HG03432 (cell line): ENCODE measurements at regions not wholly inside any gene's neighbourhood (a gene's known extent, or its start where the extent isn't known, plus 50 kb on each side); places are given as distances from the start of the nearest gene placed in this dataset.
"Not testable (repeated sequence)": the region's sequence is repeated elsewhere in the genome, so short reads cannot be mapped to it uniquely, and the experiment has no call there.

Experiments
- ATAC-seq: cut with Tn5 transposase; IDR thresholded peaks from one replicate; pipeline ENCODE4 v1.9.1; 2021; ENCODE audit warnings: mild to moderate bottlenecking, moderate library complexity; ENCODE audit not compliant: unreplicated experiment

DNA sequence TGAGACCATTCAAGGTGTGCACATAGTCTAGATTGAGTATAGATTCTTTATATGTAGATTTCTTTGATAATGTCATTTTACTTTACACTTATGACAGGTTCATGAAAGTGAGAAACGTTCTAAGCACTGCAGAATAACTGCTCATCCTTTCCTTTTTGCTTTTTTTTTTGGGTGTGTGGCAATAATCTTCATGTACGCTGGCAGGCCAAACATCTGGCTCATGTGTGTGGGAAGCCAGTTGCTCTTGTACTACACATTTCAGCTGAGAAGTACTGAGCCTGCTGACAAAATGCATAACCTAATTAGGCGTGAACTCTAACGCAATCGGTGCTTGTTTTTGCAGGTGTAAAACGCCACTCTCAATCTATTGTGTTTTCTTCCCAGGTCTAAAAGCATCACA is 350.8 kb upstream of the KAZN start:
- no peak for ATAC-seq

GRCh38 chr1:14251871-14252270 is 346.6 kb upstream of the KAZN start:
- ATAC-seq, result no peak

DNA sequence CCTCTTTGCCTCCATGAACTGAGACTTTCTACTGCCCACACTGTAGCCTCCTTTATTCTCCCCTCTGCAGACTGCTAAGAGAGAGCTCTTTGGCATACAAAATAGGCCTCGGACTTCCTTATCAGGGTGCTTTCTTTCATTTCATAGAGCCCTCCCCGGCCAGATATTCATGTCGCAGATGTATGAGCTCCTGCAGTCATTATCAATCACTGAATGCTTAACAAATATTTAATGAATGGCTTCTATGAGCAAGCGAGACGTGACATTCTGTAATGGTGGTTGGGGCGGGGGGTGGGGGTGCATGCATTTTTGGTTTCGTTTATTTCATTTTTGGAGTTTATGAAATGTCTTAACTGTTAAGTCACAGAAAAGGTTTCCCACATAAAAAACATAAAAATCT is 344.8 kb upstream of the KAZN start:
- no peak for ATAC-seq

- no peak for ATAC-seq
Measured at GRCh38 chr1:14254251-14254650, 344.2 kb upstream of the KAZN start.

- ATAC-seq, result no peak
Measured at GRCh38 chr1:14255233-14255632, 343.3 kb upstream of the KAZN start.

GRCh38 chr1:14255711-14256110 is 342.8 kb upstream of the KAZN start:
- ATAC-seq, result no peak

DNA sequence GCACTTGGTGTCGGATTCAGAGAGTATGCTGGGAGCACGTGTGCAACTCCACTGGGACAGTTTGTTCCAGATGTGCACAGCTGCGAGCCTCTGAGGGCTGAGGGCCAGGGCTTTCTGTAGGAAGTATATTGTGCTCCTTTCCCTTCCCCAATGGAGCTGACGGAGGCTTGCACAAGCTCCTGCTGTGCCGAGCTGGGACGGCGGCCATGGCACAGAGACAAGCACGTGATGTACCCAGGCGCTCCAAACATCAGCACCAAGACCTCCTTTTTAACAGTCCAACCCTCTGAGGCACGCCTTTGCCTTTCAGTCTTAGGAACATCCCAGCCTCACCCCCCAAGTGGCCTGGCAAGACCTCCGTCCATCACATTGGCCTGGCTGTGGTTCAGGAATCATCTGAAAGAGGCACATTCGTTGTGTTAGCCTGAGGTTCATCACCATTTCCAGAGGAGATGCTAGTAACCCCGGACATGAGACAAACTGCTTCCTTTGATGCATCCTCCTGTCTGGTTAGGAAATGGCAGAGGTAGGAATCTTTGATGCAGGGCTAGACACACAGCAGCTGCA is 339.2 kb upstream of the KAZN start:
- no peak for ATAC-seq

DNA sequence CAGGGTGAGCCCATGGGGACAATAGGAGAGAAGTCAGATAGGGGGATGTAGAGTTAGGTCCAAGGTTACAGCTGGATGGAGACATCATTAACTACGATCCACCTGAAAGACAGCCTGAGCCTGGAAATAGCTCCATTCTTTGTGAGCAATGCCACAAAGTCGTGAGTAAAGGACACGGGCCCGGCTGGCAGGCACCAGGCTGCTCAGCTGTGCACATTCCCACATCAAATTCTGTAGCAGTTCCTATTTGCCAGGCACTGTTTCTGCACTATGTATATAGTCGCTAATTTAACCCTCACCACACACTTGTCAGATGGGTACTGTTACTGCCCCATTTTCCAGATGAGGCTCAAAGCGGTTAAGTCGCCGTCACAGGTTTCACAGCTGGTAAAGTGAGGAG is 338.0 kb upstream of the KAZN start:
- ATAC-seq, result no peak

DNA sequence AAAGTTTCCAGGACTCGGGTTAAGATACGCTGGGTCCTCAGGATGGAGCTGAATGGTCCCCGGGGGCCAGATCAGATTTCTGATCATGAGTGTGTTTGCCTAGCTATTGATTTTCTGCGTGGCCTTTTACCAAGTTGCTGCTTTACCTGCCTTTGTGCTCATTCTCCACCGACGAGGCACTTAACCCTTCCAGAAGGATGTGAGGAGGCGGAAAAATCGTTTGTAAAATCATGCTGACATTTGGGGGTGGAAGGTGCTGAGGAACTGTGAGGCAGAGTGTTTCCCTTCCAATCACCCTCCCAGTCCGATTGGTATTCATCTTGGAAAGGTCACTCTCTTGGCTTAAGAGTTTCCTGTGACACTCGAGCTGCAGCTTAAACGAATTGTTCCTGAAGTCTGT is 337.1 kb upstream of the KAZN start:
- no peak for ATAC-seq

DNA sequence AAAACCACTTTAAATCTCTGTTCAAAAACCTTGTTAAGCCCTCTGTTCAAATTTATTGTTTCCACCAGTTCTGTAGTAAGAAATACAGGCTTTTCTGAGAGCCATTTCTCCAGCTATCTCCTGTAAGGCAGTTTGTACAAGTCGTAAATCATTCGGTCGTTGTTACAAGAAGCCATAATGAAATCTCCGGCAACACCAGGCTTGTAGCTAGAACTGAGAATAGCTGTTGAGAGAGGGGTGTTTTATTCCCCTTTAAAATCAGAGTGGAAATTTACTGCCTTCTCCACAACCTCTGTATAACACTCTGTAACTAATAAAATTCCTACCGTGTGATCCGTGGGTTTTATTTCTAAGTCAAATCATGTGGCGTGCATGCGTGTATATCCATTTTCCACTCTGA is 335.8 kb upstream of the KAZN start:
- no peak for ATAC-seq

- no peak for ATAC-seq
Measured at GRCh38 chr1:14263225-14263624, 335.3 kb upstream of the KAZN start.

GRCh38 chr1:14263671-14264070 is 334.8 kb upstream of the KAZN start:
- no peak for ATAC-seq

DNA sequence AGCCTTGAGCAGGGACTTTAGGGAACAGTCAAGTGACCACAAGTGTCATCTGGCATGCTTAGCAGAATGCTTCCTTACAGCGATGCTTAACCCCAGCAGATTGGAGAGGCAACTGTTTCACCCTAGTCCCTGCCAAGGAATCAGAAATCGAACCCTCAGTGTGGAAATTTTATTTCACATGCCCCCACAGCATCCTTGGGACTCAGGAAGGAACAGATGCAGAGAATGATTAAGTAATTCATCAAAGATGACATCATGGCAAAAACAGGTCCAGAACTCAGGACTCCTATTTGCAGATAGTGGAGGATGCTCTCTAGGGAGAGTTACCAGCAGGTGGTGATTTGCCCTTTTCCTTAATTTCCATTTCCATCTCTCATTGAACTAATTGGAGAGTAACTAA is 333.0 kb upstream of the KAZN start:
- no peak for ATAC-seq

GRCh38 chr1:14267991-14268390 is 330.5 kb upstream of the KAZN start:
- ATAC-seq, result no peak

- ATAC-seq, result no peak
Measured at GRCh38 chr1:14270821-14271220, 327.7 kb upstream of the KAZN start.

DNA sequence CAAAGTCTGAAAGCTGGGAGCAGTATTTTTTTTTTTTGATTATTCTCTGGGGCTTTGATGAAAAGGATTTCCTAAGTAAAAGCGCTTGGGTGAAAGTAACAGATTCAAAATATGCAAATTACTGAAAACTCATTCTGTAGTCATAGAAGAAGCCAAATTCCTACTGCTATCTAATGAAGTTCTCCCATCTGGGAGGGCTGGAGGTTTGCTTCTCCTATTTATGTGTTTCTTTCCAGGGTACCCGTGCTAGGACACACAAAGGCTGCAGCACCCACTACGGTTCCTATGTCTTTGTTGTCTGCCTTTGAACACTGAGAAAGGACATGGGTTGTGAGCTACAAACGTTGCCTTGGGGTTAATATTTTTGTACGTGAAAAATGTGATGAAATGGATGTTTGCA is 324.7 kb upstream of the KAZN start:
- no peak for ATAC-seq

DNA sequence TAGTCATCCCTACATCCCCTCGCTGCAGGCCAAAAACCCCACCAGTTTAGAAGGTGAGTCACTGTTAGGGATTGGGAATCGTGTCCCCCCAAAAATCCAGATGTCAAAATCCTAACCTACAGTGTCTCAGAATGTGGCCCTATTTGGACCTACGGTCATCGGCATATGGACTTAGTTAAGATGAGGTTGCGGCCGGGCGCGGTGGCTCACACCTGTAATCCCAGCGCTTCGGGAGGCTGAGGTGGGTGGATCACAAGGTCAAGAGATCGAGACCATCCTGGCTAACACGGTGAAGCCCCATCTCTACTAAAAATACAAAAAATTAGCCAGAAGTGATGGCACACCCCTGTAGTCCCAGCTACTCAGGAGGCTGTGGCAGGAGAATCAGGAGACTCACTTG is 318.6 kb upstream of the KAZN start:
- not testable (repeated sequence) for ATAC-seq

- ATAC-seq, result no peak
Measured at GRCh38 chr1:14280909-14281308, 317.6 kb upstream of the KAZN start.

DNA sequence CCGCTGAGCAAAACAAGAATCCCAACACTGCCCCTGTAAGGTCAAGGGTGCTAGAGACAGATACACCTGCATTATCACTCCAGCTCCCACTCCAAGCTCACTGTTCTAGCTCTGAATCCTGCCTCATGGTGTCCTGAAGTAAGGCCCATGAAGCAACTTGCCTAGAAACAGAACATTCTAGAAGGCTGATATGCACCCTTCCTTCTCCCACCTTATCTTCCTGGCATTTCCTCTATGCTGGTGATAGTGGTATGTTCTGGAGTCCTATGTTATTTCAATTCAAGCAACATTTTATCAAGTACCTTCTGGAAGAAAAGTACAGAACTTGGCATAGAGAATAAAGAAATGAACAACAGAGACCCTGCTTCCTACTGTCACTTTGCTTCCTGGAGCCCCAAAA is 317.1 kb upstream of the KAZN start:
- no peak for ATAC-seq

DNA sequence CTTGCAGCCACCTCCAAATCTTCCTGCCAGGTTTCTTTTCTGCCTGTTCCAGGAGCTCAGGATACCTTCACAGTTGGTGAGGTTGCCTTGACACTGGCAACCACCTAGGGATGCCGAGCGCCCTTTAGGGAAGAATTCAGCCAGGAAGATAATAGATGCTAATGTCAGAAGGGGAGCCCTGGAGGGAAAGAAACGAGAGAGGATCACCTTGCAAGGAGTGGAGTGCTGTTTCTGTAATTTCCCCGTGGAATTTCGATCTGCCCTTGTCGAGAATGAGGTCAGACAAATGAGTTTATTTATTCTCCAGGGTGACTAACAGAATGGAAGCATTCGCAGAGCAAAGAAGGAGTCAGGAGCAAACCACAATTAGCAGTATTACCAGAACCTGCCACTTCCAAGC is 315.8 kb upstream of the KAZN start:
- no peak for ATAC-seq

DNA sequence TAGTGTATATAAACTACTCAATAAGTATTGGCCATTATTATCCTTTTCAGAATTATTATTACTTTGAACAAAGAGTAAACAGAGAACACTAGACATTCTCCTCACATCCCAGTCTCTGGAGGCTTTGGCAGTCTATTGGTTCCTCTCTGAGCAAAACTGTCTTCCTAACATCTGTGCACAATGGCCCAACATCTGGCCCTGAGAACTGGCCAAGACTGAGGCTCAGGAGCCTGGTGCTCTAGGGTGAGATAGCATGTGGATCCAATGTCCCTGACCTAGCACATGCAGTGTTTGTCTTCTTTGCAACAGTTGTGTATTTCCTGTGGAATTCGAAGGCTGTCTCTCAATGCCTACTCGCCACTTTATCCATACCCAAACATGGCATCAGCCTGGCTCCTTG is 313.2 kb upstream of the KAZN start:
- no peak for ATAC-seq

DNA sequence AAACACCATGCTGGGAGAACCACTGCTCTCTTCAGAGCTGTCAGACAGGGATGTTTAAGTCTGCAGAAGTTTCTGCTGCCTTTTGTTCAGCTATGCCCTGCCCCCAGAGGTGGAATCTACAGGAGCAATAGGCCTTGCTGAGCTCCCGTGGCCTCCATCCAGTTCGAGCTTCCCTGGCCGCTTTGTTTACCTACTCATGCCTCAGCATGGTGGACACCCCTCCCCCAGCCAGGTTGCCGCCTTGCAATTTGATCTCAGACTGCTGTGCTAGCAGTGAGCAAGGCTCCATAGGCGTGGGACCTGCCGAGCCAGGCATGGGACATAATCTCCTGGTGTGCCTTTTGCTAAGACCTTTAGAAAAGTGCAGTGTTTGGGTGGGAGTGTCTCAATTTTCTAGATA is 307.3 kb upstream of the KAZN start:
- not testable (repeated sequence) for ATAC-seq

DNA sequence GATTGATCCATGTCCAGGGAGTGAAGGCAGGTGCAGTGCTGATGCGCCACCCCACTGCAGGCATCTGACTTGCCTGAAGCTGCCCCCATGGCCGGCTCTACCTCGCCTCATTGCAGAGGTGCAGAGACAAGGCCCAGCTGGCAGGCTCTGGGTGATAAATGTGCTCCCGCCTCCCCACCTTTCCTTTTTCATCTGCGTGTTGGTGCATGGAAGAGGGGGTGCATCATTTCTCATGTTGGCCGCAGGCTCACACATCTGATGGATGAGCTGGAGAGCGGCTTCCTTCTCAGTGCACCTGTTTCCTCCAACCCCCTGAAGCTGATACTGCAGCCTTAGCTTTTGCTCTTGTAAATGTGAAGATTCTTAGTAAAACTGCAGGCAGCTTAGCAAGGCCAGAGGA is 306.0 kb upstream of the KAZN start:
- no peak for ATAC-seq

DNA sequence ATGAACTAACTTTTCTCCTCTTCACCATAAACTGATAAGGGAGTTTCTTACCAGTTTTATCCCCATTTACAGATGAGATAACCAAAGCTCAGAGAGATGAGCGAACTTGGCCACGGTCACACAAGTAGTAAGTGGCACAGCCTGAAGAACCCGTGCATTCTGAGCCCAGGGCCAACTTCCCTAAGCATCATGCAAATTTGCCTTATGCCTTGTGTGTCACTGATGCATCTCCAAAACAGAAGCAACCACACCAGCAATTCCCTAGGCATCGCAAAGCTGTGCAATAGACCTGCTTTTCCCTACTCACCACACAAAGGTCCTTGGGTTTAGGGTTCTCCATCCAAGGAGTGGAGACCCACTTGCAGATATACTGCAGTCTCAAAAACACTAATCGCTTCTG is 304.5 kb upstream of the KAZN start:
- ATAC-seq, result no peak
